Glutamatergic neuron (in vitro differentiated cells): ENCODE measurements at regions not wholly inside any gene's neighbourhood (a gene's known extent, or its start where the extent isn't known, plus 50 kb on each side); places are given as distances from the start of the nearest gene placed in this dataset.

Source experiments
- DNase-seq: peaks from one replicate; pipeline ENCODE4 v3.0.0; 2022
- H3K27ac Mint-ChIP-seq: one replicate; pipeline ENCODE4 v1.8.0; 2020; ENCODE audit warnings: mild to moderate bottlenecking, mixed read lengths, inconsistent platforms; ENCODE audit not compliant: unreplicated experiment
- H3K27me3 Mint-ChIP-seq: one replicate; pipeline ENCODE4 v1.8.0; 2020; ENCODE audit warnings: mild to moderate bottlenecking, moderate library complexity, mixed read lengths, inconsistent platforms; ENCODE audit not compliant: unreplicated experiment
- H3K36me3 Mint-ChIP-seq: one replicate; pipeline ENCODE4 v1.8.0; 2020; ENCODE audit warnings: mild to moderate bottlenecking, mixed read lengths, inconsistent platforms; ENCODE audit not compliant: unreplicated experiment
- H3K4me1 Mint-ChIP-seq: one replicate; pipeline ENCODE4 v1.8.0; 2020; ENCODE audit warnings: mild to moderate bottlenecking, low read depth, mixed read lengths, inconsistent platforms; ENCODE audit not compliant: unreplicated experiment
- H3K4me3 Mint-ChIP-seq: one replicate; pipeline ENCODE4 v1.8.0; 2020; ENCODE audit warnings: mild to moderate bottlenecking, mixed read lengths, inconsistent platforms; ENCODE audit not compliant: unreplicated experiment
- H3K9me3 Mint-ChIP-seq: one replicate; pipeline ENCODE4 v1.8.0; 2020; ENCODE audit warnings: mild to moderate bottlenecking, moderate library complexity, mixed read lengths, inconsistent platforms; ENCODE audit not compliant: unreplicated experiment
- TF ChIP-seq, protein P1 (sequence below): fragments of 200-600 bp; sonication (generic); IDR thresholded peaks from one replicate; pipeline ENCODE4 v1.5.0; 2021; ENCODE audit not compliant: partially characterized antibody, unreplicated experiment

DNA sequence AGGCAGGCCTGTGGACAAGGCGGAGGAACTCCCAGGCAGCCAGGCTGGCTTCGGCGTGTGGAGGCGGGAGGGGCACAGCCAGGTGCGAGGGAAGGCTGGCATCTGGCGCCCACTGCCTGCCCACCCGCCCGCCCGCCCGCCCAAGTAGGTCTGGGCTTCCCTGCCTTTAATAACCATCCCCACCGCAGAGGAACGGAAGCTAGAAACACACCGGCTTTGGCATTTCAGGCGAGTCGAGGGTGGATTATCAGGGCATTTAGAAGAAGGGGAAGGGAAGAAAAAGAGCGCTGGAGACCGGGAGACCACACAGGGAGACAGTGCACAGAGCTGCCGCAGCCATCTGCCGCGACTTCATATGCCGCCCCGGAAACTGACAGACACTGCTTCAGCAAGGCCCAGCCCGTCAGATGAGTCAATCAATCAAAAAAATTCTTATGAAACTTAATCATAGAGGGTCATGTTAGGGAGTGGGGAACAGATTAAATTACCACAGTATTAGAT, 199.7 kb downstream of the TSHZ3 start:
- TF ChIP-seq, protein P1, sequence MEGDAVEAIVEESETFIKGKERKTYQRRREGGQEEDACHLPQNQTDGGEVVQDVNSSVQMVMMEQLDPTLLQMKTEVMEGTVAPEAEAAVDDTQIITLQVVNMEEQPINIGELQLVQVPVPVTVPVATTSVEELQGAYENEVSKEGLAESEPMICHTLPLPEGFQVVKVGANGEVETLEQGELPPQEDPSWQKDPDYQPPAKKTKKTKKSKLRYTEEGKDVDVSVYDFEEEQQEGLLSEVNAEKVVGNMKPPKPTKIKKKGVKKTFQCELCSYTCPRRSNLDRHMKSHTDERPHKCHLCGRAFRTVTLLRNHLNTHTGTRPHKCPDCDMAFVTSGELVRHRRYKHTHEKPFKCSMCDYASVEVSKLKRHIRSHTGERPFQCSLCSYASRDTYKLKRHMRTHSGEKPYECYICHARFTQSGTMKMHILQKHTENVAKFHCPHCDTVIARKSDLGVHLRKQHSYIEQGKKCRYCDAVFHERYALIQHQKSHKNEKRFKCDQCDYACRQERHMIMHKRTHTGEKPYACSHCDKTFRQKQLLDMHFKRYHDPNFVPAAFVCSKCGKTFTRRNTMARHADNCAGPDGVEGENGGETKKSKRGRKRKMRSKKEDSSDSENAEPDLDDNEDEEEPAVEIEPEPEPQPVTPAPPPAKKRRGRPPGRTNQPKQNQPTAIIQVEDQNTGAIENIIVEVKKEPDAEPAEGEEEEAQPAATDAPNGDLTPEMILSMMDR, result no peak
- peaks cover 12% of the 10 kb centered on the region for H3K9me3 Mint-ChIP-seq
- no peaks in the 10 kb centered on the region for H3K36me3 Mint-ChIP-seq
- DNase-seq, result peak; percentile 34
- peaks cover 2% of the 10 kb centered on the region for H3K27me3 Mint-ChIP-seq
- peaks cover 18% of the 10 kb centered on the region for H3K4me1 Mint-ChIP-seq
- no peak overlapping the region for H3K4me3 Mint-ChIP-seq
- peak overlapping the region; percentile 80 for H3K27ac Mint-ChIP-seq

DNA sequence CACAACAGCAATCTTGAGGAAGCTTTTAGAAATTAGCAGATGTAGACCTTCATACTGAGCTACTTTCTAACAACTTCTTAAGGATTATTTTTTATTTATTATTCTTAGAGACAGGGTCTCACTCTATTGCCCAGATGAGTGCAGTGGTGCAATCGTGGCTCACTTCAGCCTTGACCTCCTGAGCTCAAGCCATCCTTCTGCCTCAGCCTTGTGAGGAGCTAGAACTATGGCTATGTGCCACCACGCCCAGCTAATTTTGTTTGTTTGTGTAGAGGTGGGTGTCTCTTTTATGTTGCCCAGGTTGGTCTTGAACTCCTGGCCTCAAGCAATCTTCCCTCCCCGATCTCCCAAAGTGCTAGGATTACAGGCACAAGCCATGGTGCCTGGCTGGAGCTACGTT, 200.6 kb downstream of the TSHZ3 start:
- peaks cover 2% of the 10 kb centered on the region for H3K27me3 Mint-ChIP-seq
- peak overlapping the region; percentile 59 for H3K27ac Mint-ChIP-seq
- no peaks in the 10 kb centered on the region for H3K36me3 Mint-ChIP-seq
- TF ChIP-seq, protein P1, result no peak
- DNase-seq, result no peak
- H3K9me3 Mint-ChIP-seq, result peaks cover 12% of the 10 kb centered on the region
- no peak overlapping the region for H3K4me3 Mint-ChIP-seq
- peaks cover 18% of the 10 kb centered on the region for H3K4me1 Mint-ChIP-seq

- no peak overlapping the region for H3K4me3 Mint-ChIP-seq
- no peak overlapping the region for H3K27ac Mint-ChIP-seq
- H3K9me3 Mint-ChIP-seq, result peaks cover 12% of the 10 kb centered on the region
- peaks cover 2% of the 10 kb centered on the region for H3K27me3 Mint-ChIP-seq
- H3K36me3 Mint-ChIP-seq, result no peaks in the 10 kb centered on the region
- DNase-seq, result no peak
- TF ChIP-seq, protein P1, result no peak
- peaks cover 18% of the 10 kb centered on the region for H3K4me1 Mint-ChIP-seq
Measured at GRCh38 chr19:31147234-31147633, 202.0 kb downstream of the TSHZ3 start.

DNA sequence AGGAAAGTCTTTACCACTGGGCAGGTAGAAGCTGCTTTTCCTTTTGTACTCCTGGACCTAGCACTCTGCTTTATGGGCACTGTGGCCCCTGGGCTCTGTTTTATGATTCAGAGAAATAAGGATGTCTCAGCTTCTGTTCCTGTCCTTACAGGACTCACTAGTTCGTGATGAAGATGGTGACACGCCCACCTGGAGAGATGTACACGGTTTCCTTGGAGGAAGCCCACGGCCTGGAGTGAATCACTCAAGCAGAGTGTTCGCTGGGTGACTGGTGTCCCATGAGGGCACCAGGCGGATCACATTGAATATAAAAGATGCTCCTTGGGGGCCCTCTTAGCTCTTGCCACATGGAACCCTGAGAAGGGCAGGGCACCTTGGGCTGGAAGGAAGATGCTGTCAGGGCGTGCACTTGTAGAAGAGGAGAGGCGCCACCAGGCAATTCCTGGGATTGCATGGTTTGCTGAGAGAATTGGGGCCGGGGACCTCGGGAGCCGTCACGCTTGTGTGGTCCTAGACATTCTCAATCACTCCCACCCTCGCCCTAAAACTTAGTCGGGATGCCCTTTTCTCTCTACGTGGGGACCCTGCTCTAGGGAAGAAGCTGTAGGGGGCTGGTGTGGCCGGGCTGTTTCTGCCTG, 202.6 kb downstream of the TSHZ3 start:
- TF ChIP-seq, protein P1, result no peak
- Mint-ChIP-seq H3K27me3 (peaks cover 2% of the 10 kb centered on the region), H3K4me1 (peaks cover 18% of the 10 kb centered on the region), H3K9me3 (peaks cover 12% of the 10 kb centered on the region), H3K36me3 (no peaks in the 10 kb centered on the region), H3K27ac (no peak overlapping the region), H3K4me3 (no peak overlapping the region)
- DNase-seq, result no peak

DNA sequence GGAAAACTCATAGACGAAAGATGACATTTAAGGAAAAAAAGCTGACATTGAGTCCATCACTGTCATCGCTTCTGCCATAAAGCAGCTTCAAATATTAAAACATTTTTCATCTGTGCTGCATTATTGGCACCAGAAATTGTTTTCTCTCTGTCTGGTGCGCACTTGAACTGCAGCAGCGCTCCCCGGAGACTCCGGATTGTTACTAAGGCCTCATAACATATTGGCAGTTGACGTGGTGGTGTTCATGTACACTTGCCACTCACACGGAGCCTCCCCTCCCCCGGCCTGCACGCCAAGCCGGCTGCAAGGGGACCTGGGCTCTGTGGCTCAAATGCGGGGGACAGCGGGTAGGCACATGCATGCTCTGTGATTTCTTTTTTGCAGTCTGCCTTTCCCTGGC, 203.2 kb downstream of the TSHZ3 start:
- Mint-ChIP-seq H3K27ac (no peak overlapping the region), H3K36me3 (no peaks in the 10 kb centered on the region), H3K4me1 (peaks cover 18% of the 10 kb centered on the region), H3K4me3 (no peak overlapping the region), H3K27me3 (peaks cover 2% of the 10 kb centered on the region), H3K9me3 (peaks cover 12% of the 10 kb centered on the region)
- peak; percentile 65 for DNase-seq
- TF ChIP-seq, protein P1, result no peak
